ENCODE measurements at regions not wholly inside any gene's neighbourhood (a gene's known extent, or its start where the extent isn't known, plus 50 kb on each side); places are given as distances from the start of the nearest gene placed in this dataset.

GRCh38 chr12:90870971-90871725 is 83.8 kb downstream of the CCER1 start:
- H4K8ac ChIP-seq (replicated peaks; ENCODE audit: insufficient read length, low read depth, low read length) = no peak overlapping the region
- no peak overlapping the region for H2AFZ ChIP-seq (ENCODE audit: low read length)
- Mint-ChIP-seq H3K9me3 (no peaks in the 10 kb centered on the region; a peak in 1 of 5 replicates), H3K36me3 (ENCODE audit: insufficient read depth in 1 of 3, low read depth in 3 of 3) (no peaks in the 10 kb centered on the region; a peak in 1 of 7 replicates), H3K27ac (no peak overlapping the region), H3K27me3 (ENCODE audit: low read depth) (no peaks in the 10 kb centered on the region), H3K4me1 (no peaks in the 10 kb centered on the region), H3K4me3 (no peak overlapping the region)
- H2AK5ac ChIP-seq (ENCODE audit: insufficient read length, low read length) = no peak overlapping the region
- no peaks in the 10 kb centered on the region for H3K27me3 ChIP-seq (ENCODE audit: insufficient read depth, low read length)
- H4K20me1 ChIP-seq (ENCODE audit: control insufficient read depth, insufficient read depth, insufficient read length) = no peaks in the 10 kb centered on the region
- no peak overlapping the region for H2BK5ac ChIP-seq (ENCODE audit: insufficient read length, low read length)
- H2BK20ac ChIP-seq (ENCODE audit: low read depth, low read length, poor library complexity, severe bottlenecking) = no peak overlapping the region
- no peak overlapping the region for H3K56ac ChIP-seq (ENCODE audit: insufficient read length, low read depth, low read length)
- no peak overlapping the region for H2BK12ac ChIP-seq (ENCODE audit: insufficient read length, low read depth, low read length)
- no peaks in the 10 kb centered on the region for H3K9me3 ChIP-seq (ENCODE audit: control insufficient read depth, low read depth, low read length)
- H3K4me2 ChIP-seq (ENCODE audit: insufficient read depth, insufficient read length, low read length) = no peak overlapping the region
- H3K79me1 ChIP-seq (ENCODE audit: insufficient read depth, low read depth, low read length, poor library complexity, severe bottlenecking) = no peaks in the 10 kb centered on the region
- no peaks in the 10 kb centered on the region for H3K79me2 ChIP-seq (ENCODE audit: insufficient read depth, low read length)
- no peak overlapping the region for H3K14ac ChIP-seq (ENCODE audit: insufficient read depth, low read length)
- no peak overlapping the region for H3T11ph ChIP-seq (ENCODE audit: low read length)
- no peak overlapping the region for H4K91ac ChIP-seq (ENCODE audit: insufficient read length, low read depth, low read length)
- H3K23me2 ChIP-seq (ENCODE audit: insufficient read length, low read depth, low read length, poor library complexity, severe bottlenecking) = no peaks in the 10 kb centered on the region
- no peak overlapping the region for H3K9ac ChIP-seq (ENCODE audit: extremely low read depth, insufficient read length, low read length)
- WGBS (ENCODE audit: extremely low coverage, insufficient read length, low lambda C conversion rate) = no CpG with 5 or more reads among the region's 1 CpG
- no peak overlapping the region for H3K23ac ChIP-seq (ENCODE audit: insufficient read length, low read depth, low read length)
- TF ChIP-seq CTCF (conservative IDR thresholded peaks at IDR 0.05) = no peak
- H3K4ac ChIP-seq (ENCODE audit: low read depth, low read length) = no peak overlapping the region
- no peak overlapping the region for H4K5ac ChIP-seq (ENCODE audit: insufficient read length, low read depth, low read length)
- no peak overlapping the region for H2BK15ac ChIP-seq (ENCODE audit: low read depth, low read length)
- no peak overlapping the region for H3K27ac ChIP-seq (ENCODE audit: insufficient read length, low read depth, low read length)
- H3K4me1 ChIP-seq (ENCODE audit: insufficient read depth, low read length) = no peaks in the 10 kb centered on the region
- DNase-seq = no peak
- H3K18ac ChIP-seq (ENCODE audit: insufficient read length, low read depth, low read length) = no peak overlapping the region
- H2BK120ac ChIP-seq (ENCODE audit: low read depth, low read length, poor library complexity, severe bottlenecking) = no peak overlapping the region

Measured in H9 (cell line).